COLO668 (cell line): ENCODE measurements at regions not wholly inside any gene's neighbourhood (a gene's known extent, or its start where the extent isn't known, plus 50 kb on each side); places are given as distances from the start of the nearest gene placed in this dataset.
"Not testable (repeated sequence)": the region's sequence is repeated elsewhere in the genome, so short reads cannot be mapped to it uniquely, and the experiment has no call there.

Experiments
- DNase-seq: peaks from one replicate; lab custom pipeline; 2025; ENCODE audit not compliant: unreplicated experiment; lab: John Stamatoyannopoulos, UW

DNA sequence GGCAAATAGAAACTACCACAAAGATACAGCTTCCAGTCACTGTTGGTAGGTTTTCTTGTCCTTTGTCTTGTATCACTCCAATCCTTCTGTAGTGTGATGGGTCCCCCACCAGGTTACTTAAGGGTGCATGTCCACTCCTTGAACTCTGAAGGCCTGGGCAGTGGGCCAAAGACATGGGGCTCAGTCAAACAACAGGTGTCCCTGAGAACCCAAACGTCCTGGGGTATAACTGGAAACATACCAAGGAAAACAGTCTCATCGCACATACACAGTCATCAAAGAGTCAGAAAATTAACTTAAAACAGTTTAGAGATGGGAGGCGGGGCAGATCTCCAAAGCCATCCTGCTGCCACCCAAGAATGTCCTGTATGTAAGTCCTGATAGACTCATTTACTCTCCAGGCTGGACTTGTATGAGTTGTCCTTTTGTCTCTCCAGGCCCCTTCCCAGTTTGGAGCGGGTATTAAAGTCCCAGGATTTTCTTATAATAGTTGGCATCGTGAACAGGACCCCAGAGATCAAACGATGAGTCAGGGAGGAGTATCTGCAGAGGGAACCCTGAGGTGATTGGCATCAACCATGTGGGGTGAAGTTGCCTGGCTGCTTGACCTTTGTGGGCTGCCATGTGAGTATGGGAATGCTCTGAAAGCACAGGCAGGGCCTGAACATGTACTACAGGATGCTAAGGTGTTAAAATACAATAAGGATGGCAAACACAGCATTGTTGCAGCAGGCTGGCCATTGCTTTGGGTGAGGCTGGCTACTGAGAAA, 613.2 kb upstream of the KLF12 start:
- DNase-seq, result no peak

DNA sequence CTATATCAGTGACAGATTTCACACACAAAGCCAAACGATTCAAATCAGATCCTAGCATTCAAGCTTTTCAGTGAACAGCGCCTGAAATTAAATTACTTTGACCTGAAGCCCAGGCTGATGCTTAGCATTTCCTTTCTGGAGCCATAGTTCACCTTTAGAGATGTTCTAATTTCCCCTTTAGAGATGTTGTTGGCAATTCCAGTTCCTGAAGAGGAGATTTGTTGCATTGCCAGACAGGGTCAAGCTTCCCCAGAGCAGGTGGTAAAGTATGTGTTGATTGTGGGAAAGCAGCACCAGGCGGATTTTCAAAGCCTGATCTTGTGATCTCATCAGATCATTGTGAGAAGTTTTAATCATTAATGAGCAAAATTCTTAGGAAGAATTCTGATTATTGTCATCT, 609.8 kb upstream of the KLF12 start:
- DNase-seq, result no peak

DNA sequence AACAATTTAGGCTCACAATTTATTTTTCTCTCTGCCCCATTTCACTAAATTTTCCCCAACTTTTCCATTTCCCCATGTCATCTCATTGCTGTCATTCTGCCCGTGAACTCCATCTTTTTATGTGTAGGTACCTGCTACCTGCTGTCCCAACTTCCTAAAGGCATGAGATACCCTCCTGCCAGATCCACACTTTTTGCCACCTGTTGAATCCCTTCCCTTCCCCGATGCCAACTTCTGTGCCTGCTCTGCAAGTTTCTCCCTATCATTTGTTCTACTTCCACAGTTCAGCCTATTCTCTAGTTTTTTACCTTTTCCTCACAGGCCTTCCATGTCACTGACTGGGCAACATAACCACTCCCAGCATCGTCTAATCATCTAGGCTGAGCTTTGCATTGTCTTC, 607.5 kb upstream of the KLF12 start:
- no peak for DNase-seq

DNA sequence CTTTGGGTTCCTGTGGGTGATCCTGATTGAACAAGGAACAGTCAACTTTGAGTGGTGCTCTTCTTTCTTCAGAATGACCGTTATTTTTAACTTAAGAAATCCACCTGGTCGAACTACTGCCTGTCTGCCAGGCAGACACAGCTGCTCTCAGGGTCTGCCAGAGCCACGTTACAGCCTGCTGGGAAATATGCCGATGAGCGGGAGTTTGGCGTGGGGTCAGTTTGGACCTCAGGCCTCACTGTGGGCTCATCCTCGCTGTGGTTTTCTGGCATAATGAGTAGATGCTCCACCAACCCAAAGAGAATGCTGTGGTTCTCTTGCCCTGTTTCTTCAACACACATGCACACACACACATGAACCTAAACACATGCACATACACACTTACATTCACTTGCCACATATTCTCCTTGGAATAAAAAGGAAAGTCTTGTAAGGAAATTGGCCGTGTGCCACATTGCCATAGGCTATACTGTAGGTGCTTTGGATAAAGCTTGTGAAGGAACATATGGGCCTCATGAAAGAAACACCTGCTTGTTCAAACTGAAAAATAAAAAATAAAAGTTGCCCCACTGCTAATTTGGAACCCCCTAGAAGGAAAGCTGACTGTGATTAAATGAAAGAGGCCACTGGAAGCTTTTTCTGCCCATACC, 598.7 kb upstream of the KLF12 start:
- no peak for DNase-seq

DNA sequence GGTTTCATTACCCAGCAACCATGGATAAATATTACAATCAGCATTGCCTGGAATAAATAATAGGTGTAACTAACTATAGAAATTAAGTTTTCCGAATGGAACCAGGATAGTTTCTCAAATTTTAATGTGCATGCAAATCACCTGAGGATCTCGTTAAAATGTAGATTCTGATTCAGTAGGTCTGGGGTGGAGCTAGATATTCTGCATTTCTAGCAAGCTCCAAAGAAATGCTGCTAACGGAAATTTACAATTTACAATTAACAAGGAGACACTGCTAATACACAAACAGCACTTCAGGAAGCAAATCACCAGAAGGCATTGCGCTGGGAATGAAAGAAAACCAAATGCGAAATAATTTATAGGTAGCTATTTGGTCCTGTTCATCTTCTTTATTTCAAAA, 597.5 kb upstream of the KLF12 start:
- no peak for DNase-seq

DNA sequence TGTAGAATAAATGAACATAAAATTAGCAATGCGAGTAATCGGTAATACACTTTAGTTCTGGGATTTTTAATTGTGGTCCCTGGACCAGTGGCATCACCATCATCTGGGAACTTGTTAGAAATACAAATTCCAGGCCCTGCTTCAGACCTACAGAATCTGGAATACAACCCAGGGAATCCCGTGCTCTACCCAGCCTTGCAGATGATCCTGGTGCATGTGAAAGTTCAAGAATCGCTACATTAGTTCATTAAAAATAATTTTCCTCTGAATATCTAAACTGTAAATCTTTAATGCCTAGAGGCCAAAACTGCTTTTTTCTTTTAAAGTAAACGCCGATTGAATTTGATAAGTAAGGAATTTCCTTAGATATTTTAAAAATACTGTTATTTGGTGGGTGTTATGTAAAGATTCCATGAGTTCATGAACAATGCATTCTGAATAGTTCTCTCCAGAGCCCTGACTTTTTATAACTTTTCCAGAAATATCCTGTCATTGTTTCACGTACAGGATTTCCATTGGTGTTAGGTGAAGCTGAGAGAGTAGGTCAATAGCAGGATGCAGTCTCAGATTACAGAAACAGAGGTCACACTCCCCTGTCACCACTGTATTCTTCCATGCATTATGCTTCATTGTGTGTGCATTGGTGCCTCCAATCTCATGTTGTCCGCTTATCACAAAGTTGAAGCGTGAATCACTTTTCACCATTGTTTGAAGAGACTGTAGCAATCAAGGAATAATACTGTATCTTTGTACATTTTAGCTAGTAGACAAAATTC, 596.5 kb upstream of the KLF12 start:
- DNase-seq, result no peak

DNA sequence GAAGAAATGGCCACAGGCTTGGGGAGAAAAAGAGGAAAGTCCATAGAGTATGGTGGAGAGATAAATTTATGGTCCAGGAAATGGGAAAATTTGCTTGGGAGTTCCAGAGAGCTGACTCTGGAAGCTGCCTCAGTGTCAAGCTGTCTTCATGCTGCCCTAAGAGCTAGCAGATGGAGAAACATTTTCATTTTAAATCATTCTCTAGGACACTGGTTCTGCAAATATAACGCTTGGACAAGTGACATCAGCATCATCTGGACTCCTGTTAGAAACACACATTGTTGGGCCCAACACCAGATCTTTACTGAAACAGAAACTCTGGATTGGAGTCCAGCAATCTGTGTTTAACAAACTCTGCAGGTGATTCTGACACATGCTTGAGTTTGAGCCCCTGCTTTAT, 592.0 kb upstream of the KLF12 start:
- DNase-seq, result no peak

DNA sequence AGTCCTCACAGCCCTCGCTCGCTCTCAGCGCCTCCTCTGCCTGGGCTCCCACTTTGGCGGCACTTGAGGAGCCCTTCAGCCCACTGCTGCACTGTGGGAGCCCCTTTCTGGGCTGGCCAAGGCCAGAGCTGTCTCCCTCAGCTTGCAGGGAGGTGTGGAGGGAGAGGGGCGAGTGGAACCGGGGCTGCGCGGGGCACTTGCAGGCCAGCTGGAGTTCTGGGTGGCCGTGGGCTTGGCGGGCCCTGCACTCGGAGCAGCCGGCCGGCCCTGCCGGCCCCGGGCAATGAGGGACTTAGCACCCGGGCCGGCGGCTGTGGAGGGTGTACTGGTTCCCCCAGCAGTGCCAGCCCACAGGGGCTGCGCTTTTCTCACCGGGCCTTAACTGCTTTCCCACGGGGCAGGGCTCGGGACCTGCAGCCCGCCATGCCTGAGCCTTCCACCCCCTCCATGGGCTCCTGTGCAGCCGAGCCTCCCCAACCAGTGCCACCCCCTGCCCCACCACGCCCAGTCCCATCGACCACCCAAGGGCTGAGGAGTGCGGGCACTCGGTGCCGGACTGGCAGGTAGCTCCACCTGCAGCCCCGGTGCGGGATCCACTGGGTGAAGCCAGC, 584.1 kb upstream of the KLF12 start:
- not testable (repeated sequence) for DNase-seq

DNA sequence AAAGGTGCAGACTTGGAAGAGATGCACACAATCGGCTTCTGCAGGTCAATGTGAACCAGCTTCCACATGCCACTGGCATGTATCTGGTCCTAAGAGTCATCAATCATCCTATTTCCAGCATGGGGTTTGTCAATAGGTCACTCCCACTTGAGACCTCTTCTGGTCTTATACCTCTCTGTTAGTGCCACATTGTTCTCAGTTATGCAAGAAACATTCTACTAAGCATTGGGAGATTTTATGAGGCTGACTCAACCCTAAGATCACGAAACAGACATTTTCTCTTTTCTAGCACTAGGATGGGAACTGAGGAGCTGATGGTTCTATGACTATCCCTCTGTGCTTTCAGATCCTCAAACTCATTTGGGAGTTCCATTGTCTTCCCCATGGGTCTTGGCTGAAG, 581.5 kb upstream of the KLF12 start:
- DNase-seq, result no peak

DNA sequence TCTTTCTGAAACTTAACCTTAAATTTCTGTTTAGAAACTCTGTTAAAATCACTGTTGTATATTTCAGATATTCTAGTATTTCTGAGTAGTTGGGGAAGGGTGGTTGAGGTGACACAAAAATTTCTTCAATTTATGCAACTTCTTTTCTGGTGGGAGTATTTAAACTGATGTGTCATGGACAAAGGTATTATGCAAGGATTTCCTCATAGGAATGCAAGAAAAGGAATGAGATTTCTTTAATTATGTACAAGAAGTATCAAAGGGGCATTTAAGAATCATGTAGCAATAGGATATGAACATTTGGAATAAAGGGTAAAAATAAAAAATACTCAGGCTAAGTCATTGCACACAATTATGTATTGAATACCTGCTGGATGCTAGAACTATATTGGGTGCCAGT, 575.8 kb upstream of the KLF12 start:
- no peak for DNase-seq

DNA sequence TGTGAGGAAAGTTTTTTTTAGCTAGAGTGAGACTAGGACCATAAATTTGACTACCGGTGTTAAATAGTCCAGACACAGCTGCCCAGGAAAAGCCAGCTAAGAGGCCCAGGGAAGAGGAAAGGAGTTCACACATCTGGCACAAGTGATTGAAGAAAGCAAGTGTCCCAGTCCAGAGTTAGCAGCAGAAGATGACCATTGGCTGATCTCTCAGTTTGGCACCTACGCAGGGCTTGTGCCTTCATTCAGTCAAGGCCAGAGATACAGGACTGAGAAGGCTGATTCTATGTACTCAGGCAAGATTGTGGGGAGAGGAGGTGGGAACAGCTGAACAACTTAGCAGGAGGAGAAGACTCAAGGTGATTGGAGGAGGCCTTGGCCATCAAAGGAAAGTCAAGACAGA, 575.0 kb upstream of the KLF12 start:
- DNase-seq, result no peak

DNA sequence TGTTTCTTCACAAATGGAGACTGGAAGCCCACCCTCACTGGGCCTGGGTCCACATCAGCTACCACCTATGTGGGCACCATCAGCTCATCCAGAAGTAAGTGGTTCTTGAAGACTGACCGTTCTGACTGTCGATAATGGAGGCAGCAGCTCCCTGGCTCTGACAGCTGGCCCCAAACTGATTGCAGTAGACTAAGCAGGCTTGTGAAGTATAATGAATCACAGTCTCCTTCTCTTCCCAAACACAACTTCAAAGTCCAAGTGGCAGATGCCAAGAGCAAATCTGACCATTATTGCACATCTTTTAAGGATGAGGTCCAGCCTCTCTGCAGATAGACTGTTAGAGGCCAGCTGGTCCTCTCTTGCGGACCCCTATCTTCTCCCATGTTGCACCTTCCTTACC, 574.4 kb upstream of the KLF12 start:
- DNase-seq, result no peak

DNA sequence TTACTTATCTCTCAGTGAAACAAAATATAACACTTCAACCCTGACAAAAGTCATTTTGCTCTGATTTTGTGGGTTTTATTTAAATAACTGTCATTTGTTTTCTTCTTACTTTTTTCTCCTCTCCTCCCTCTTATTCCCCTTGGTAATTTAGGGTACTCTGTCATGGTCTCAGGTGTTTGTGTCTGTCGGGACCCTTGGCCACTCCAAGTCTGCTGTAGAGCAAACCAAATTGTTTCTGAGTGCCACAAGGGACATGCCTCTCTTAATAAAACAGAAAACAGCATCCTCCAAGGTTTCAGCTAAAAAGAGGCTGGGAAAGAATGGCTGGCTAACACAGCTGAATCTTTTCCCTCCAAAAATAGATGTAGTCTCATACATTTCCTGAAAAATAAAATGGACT, 573.1 kb upstream of the KLF12 start:
- DNase-seq, result no peak

DNA sequence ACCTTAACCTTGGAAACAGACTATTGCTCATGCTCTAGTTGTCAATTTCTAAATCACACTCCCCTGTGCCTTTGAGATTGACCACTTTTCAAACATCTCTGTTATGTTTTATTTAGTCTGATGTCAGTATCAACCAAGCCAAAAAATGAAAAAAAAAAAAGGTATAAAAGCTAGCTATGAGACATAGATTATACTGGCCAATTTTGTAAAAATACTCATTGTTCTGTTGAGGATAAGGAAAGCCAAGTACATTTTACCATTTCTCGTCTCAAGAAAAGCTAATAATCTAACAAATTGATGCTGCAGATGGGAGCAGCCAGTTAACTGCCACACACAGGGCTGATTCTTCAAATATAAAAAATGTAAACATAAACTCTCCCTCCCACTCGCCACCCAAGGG, 572.6 kb upstream of the KLF12 start:
- no peak for DNase-seq

DNA sequence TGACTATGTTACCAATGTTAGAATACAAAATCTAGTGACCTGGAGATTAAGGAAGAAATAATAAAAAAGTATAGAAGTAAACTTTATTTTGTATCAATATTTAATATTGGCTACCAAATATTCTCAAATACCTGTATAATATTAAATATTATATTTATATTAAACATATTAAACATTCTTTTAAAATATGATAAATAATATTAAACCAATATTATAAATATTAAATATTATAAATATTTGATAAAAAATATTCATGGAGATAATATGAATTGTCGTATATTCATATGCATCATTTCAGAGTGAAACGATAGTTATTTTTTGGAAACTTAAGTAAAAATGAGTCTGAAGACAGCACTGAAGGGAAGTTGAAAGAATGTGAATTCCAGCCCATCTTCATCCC, 571.2 kb upstream of the KLF12 start:
- no peak for DNase-seq

DNA sequence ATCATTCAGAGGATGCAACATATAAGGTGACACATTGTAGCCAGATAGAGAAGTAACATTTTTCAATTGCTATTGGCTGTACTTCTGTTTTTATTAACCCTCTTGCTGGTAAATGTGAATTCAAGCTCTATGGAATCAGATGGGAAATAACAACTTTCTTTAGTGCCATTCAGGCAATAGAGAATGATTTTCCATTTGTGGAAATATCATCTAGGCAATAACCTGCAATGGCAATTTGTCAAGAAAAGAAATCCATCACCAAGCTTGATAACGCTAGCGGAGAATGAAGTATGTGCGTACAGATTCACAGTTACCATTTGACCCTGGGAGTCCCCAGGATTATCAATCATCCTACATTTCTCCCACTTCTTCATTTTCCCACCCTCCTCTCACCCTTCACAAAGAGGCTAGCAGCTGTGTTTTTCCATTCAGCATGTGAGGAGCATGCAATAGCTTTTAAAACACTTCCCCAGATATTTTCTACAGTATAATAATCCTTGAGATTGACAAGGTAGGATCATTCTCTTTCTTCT, 569.7 kb upstream of the KLF12 start:
- no peak for DNase-seq

DNA sequence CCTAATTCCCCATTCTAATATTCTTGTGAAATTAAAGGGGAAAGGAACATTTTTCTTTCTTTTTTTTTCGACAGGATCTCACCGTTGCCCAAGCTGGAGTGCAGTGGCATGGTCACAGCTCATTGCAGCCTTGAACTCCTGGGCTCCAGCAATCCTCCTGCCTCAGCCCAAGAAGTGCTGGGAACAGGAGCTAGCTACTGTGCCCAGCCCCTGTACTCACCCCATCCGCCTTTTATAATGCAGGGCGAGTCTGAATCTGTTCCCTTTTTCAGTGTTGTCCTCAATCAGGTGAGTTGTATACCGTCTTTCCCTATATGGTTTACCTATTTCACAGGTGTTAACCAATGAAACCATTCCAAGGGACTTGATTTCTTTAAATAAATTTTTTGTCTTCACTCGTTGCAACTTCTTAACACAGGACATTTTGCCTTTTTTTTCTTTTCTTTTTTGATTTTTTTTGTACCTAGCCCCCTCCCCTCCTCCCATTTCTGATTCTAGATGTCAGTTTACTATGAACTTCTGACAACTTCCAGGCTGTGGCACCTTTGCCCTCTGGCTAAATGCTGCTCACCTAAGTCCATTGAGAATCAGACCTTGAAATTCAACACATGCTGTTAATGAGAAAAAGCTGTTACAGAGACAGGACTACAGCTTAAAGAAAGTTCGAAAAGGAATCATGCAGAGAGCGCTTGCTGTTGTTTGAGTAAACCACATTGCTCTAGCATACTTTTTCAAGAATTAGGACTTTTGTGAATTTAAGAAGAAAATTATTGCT, 562.1 kb upstream of the KLF12 start:
- DNase-seq, result no peak

DNA sequence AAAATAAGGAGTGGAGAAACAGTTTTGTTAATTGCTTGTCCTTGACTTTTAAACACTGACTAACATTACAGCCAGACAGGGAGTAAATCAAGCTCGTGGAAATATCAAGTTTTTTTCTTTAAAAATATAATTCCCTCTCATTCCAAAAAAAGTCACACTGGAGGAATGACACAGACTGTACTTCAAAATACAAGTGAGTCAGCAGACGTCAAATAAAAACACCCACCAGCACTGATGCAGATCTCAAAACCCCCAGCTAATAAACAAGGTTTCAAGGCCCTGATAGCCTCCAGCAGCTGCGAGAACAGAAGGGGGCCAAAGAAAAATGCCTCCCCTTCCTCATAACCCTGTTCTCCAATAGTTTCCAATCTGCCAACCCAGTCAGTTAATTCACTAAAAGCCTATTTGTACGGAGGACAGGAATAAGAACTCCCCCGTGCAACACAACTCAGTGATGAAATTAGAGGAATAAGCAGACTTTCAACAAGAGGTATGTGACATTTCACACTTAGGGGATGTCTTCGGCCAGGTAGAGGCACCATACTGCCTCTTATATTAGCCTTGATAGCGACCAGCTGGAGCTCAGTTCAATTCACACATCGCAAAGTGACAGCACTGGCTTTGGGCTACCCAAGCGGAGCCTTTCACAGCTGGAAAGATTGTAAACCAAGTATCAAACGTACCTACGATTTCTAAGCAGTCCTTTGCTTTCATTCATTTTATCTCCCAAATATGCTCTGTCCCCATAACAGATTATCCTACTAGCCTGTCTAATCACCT, 561.0 kb upstream of the KLF12 start:
- DNase-seq, result no peak

DNA sequence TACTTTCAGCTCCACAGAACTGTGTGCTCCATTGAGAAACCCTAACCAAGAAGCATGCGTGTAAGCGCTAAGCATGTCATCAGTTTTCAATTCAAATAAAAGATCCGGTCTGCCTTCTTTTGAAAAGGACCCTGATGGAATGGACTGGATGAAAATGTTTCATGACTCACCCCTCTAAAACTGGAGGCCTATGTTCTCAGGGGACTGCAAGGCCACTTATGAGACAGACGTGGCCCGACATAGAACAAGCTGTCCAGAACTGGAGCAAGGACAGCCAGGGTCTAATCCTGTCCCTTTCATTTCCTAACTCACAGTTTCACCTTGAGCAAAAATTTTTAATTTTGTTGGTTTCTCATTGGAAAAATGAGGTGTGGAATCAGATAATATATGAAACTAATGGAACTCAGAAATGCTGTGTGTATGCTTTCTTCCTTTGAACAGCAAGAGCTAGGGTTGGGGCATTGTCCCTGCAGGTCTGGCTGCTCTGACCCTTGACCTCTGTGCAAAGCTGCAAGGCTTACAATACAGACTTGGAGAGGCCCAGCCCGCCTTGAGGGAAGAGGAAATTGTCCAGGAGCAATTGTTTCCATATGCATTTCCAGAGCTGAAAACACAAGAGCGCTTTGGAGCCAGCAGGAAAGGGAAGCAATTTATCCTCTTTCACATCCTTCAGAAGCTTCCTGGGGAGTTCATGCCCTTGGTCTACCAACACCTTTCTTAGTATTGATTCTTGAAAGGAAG, 553.4 kb upstream of the KLF12 start:
- no peak for DNase-seq
